ENCODE measurements at regions not wholly inside any gene's neighbourhood (a gene's known extent, or its start where the extent isn't known, plus 50 kb on each side); places are given as distances from the start of the nearest gene placed in this dataset.

GRCh38 chr4:84166486-84166885 is 332.6 kb downstream of the NKX6-1 start:
- no peak for DNase-seq (ENCODE audit: low read depth)
- TF ChIP-seq, protein P1, sequence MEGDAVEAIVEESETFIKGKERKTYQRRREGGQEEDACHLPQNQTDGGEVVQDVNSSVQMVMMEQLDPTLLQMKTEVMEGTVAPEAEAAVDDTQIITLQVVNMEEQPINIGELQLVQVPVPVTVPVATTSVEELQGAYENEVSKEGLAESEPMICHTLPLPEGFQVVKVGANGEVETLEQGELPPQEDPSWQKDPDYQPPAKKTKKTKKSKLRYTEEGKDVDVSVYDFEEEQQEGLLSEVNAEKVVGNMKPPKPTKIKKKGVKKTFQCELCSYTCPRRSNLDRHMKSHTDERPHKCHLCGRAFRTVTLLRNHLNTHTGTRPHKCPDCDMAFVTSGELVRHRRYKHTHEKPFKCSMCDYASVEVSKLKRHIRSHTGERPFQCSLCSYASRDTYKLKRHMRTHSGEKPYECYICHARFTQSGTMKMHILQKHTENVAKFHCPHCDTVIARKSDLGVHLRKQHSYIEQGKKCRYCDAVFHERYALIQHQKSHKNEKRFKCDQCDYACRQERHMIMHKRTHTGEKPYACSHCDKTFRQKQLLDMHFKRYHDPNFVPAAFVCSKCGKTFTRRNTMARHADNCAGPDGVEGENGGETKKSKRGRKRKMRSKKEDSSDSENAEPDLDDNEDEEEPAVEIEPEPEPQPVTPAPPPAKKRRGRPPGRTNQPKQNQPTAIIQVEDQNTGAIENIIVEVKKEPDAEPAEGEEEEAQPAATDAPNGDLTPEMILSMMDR (IDR thresholded peaks at IDR 0.05; ENCODE audit: control insufficient read depth, insufficient read depth, low read depth, low read length, missing control alignments): no peak

GRCh38 chr4:84164201-84164600 is 334.9 kb downstream of the NKX6-1 start:
- H3K4me3 ChIP-seq (ENCODE audit: control insufficient read depth, low read depth, low read length): no peak overlapping the region
- no peak for DNase-seq (ENCODE audit: low read depth)
- TF ChIP-seq, protein P1 (IDR thresholded peaks at IDR 0.05; ENCODE audit: control insufficient read depth, insufficient read depth, low read depth, low read length, missing control alignments): no peak

More at GRCh38 chr4:84166486-84166885, 332.6 kb downstream of the NKX6-1 start:
- H3K4me3 ChIP-seq (ENCODE audit: control insufficient read depth, low read depth, low read length): no peak overlapping the region

DNA sequence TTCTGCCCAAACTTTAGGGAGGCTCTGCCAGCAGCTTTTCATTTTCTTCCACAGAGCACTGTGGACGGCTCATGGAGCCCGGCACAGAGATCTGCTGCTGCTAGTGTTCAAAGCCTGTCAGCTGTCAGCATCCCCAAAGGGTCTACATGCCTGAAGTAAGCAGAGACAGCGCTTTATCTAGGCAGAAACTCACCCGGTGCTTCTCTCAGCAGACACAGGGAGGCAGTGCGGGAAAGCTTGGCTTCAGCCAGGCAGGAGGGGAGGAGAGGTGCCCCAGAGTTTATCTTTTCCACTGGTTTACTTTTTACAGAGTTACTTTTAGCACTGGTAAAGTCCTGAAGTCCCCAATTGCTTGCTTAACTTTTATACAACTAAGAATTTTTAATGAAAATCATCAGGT is 339.3 kb downstream of the NKX6-1 start:
- DNase-seq (ENCODE audit: low read depth): no peak
- H3K4me3 ChIP-seq (ENCODE audit: control insufficient read depth, low read depth, low read length): no peak overlapping the region
- TF ChIP-seq, protein P1 (IDR thresholded peaks at IDR 0.05; ENCODE audit: control insufficient read depth, insufficient read depth, low read depth, low read length, missing control alignments): peak; percentile 6

GRCh38 chr4:84158670-84159069 is 340.4 kb downstream of the NKX6-1 start:
- H3K4me3 ChIP-seq (ENCODE audit: control insufficient read depth, low read depth, low read length): no peak overlapping the region
- TF ChIP-seq, protein P1 (IDR thresholded peaks at IDR 0.05; ENCODE audit: control insufficient read depth, insufficient read depth, low read depth, low read length, missing control alignments): no peak
- no peak for DNase-seq (ENCODE audit: low read depth)

DNA sequence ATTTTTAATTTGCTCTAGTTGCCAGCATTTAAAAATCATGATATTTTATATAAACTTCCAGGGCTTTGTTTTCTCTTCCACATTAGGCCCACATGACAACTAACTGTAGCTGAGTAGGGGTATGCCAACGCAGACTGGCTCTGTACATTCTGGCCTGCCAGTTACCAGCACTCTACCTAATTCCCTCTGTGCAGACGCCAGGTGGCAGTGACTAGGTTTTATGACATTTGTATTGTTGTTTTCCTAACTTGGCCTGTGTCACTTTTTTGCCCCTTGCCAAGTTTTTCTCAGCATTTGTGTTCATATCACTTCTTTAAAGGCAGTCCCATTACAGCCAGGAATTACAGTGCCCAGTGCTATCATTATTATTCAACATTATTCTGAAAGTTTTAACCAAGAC is 347.5 kb downstream of the NKX6-1 start:
- TF ChIP-seq, protein P1 (IDR thresholded peaks at IDR 0.05; ENCODE audit: control insufficient read depth, insufficient read depth, low read depth, low read length, missing control alignments): no peak
- no peak overlapping the region for H3K4me3 ChIP-seq (ENCODE audit: control insufficient read depth, low read depth, low read length)
- no peak for DNase-seq (ENCODE audit: low read depth)

- no peak for DNase-seq (ENCODE audit: low read depth)
- TF ChIP-seq, protein P1 (IDR thresholded peaks at IDR 0.05; ENCODE audit: control insufficient read depth, insufficient read depth, low read depth, low read length, missing control alignments): no peak
Measured at GRCh38 chr4:84150177-84150576, 348.9 kb downstream of the NKX6-1 start.

GRCh38 chr4:84147831-84148230 is 351.3 kb downstream of the NKX6-1 start:
- DNase-seq (ENCODE audit: low read depth): no peak
- TF ChIP-seq, protein P1 (IDR thresholded peaks at IDR 0.05; ENCODE audit: control insufficient read depth, insufficient read depth, low read depth, low read length, missing control alignments): no peak
- no peak overlapping the region for H3K4me3 ChIP-seq (ENCODE audit: control insufficient read depth, low read depth, low read length)

More at GRCh38 chr4:84150177-84150576, 348.9 kb downstream of the NKX6-1 start:
- H3K4me3 ChIP-seq (ENCODE audit: control insufficient read depth, low read depth, low read length): no peak overlapping the region

Data from AG09309 (cell line).